NCI-H1105 (cell line): ENCODE measurements at regions not wholly inside any gene's neighbourhood (a gene's known extent, or its start where the extent isn't known, plus 50 kb on each side); places are given as distances from the start of the nearest gene placed in this dataset.

Experiments
- DNase-seq: peaks from one replicate; lab custom pipeline; 2025; lab: John Stamatoyannopoulos, UW

- DNase-seq = no peak
These were observed 77.2 kb upstream of the SLC34A2 start for GRCh38 chr4:25578432-25578831.

- DNase-seq = no peak
These were observed 74.8 kb upstream of the SLC34A2 start for GRCh38 chr4:25580633-25581467.

- no peak for DNase-seq
These were observed 69.6 kb upstream of the SLC34A2 start for GRCh38 chr4:25585901-25586523.

GRCh38 chr4:25588206-25588605 is 67.4 kb upstream of the SLC34A2 start:
- DNase-seq = no peak

GRCh38 chr4:25590171-25590570 is 65.5 kb upstream of the SLC34A2 start:
- DNase-seq = no peak

GRCh38 chr4:25592736-25593135 is 62.9 kb upstream of the SLC34A2 start:
- DNase-seq = no peak
